ENCODE measurements at regions not wholly inside any gene's neighbourhood (a gene's known extent, or its start where the extent isn't known, plus 50 kb on each side); places are given as distances from the start of the nearest gene placed in this dataset.

DNA sequence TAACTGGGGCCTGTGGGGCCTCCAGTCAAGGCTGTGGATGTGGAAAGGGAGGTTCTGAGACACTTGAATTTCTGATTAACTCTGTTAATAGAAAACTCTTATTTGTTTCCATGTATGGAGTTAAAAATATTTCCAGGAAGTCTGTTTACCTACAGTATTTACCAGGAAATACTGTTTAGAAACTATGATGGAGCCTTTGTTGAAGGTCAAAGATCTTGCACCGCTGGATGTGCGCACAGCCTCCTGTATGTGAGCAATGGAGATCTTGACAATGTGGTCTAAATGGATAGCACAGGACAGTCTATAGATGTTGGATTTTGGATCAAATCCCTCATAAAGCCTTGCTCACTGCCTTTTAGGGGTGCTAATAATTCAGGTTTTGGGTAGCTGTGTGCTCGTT is 268.4 kb downstream of the DLEU7 start:
- Mint-ChIP-seq H3K36me3 (ENCODE audit: insufficient read depth, unreplicated experiment) (no peaks in the 10 kb centered on the region), H3K4me1 (ENCODE audit: insufficient read depth, unreplicated experiment) (no peaks in the 10 kb centered on the region), H3K27me3 (ENCODE audit: insufficient read depth, unreplicated experiment) (no peaks in the 10 kb centered on the region), H3K27ac (ENCODE audit: low read depth, unreplicated experiment) (no peak overlapping the region), H3K9me3 (ENCODE audit: unreplicated experiment) (no peaks in the 10 kb centered on the region), H3K4me3 (ENCODE audit: unreplicated experiment) (no peak overlapping the region)
- BruUV-seq (replicated peaks) = no TSS peak
- ChIA-PET CTCF (no interaction called here), POLR2A (no interaction called here)
- DNase-seq (ENCODE audit: unreplicated experiment) = no peak
- intact Hi-C loops (cut with micrococcal nuclease) = no loop called here
- TF ChIP-seq, protein P1, sequence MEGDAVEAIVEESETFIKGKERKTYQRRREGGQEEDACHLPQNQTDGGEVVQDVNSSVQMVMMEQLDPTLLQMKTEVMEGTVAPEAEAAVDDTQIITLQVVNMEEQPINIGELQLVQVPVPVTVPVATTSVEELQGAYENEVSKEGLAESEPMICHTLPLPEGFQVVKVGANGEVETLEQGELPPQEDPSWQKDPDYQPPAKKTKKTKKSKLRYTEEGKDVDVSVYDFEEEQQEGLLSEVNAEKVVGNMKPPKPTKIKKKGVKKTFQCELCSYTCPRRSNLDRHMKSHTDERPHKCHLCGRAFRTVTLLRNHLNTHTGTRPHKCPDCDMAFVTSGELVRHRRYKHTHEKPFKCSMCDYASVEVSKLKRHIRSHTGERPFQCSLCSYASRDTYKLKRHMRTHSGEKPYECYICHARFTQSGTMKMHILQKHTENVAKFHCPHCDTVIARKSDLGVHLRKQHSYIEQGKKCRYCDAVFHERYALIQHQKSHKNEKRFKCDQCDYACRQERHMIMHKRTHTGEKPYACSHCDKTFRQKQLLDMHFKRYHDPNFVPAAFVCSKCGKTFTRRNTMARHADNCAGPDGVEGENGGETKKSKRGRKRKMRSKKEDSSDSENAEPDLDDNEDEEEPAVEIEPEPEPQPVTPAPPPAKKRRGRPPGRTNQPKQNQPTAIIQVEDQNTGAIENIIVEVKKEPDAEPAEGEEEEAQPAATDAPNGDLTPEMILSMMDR (IDR thresholded peaks at IDR 0.05; ENCODE audit: unreplicated experiment) = no peak

DNA sequence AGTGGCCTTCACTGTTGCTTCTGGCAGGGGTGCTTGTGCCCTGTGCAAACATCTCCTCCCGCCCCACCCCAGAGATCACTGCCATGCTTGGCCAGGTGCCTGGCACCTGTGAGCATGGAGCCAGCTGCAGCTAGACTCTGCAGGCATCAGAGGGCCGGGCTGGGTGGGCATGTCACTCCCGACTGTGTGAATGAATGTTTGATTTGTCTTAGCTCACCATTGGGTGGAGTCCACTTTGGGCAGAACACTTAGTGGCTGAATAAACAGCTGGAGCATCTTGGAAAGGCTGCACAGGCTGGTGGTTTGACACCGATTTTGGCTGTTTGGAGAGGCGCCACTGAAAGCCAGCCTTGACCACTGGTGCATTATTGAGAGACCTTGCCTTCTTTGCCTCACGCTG is 267.3 kb downstream of the DLEU7 start:
- Mint-ChIP-seq H3K27ac (ENCODE audit: low read depth, unreplicated experiment) (no peak overlapping the region), H3K36me3 (ENCODE audit: insufficient read depth, unreplicated experiment) (no peaks in the 10 kb centered on the region), H3K4me1 (ENCODE audit: insufficient read depth, unreplicated experiment) (no peaks in the 10 kb centered on the region), H3K4me3 (ENCODE audit: unreplicated experiment) (no peak overlapping the region), H3K27me3 (ENCODE audit: insufficient read depth, unreplicated experiment) (no peaks in the 10 kb centered on the region), H3K9me3 (ENCODE audit: unreplicated experiment) (no peaks in the 10 kb centered on the region)
- DNase-seq (ENCODE audit: unreplicated experiment) = no peak
- ChIA-PET POLR2A (interaction anchor here (0.7 kb wide), 1 partner anchor 210 kb away, joined by 3 read pairs; no protein-coding TSS in a partner anchor), CTCF (interaction anchor here (0.6 kb wide), 1 partner anchor 8 kb away, joined by 4 read pairs; no protein-coding TSS in a partner anchor)
- BruUV-seq (replicated peaks) = no TSS peak
- intact Hi-C loops (cut with micrococcal nuclease) = no loop called here
- TF ChIP-seq, protein P1 (IDR thresholded peaks at IDR 0.05; ENCODE audit: unreplicated experiment) = no peak

DNA sequence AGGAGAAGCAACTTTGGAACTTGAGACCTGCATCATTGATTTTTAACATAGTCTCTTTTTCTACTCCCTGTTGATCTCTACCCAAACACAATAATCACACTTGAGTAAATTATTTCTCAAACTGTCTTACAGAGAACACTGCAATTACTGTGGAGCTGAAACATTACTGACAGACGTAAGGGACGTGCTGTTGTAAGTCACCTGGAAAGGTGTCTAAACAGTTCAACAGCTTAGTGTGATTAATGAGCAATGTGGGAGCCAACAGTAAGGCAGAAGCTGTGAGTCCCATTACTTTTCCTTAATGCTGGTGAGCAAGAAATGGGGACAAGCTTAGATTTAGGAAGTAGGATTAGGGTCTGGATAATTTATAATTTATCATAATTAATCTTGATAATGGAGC is 265.7 kb downstream of the DLEU7 start:
- Mint-ChIP-seq H3K4me1 (ENCODE audit: insufficient read depth, unreplicated experiment) (no peaks in the 10 kb centered on the region), H3K27me3 (ENCODE audit: insufficient read depth, unreplicated experiment) (no peaks in the 10 kb centered on the region), H3K36me3 (ENCODE audit: insufficient read depth, unreplicated experiment) (no peaks in the 10 kb centered on the region), H3K4me3 (ENCODE audit: unreplicated experiment) (no peak overlapping the region), H3K9me3 (ENCODE audit: unreplicated experiment) (no peaks in the 10 kb centered on the region), H3K27ac (ENCODE audit: low read depth, unreplicated experiment) (no peak overlapping the region)
- BruUV-seq (replicated peaks) = no TSS peak
- ChIA-PET POLR2A (no interaction called here), CTCF (interaction anchor here (0.7 kb wide), 1 partner anchor 818 kb away, joined by 3 read pairs; no protein-coding TSS in a partner anchor)
- TF ChIP-seq, protein P1 (IDR thresholded peaks at IDR 0.05; ENCODE audit: unreplicated experiment) = no peak
- no peak for DNase-seq (ENCODE audit: unreplicated experiment)
- intact Hi-C loops (cut with micrococcal nuclease) = no loop called here

DNA sequence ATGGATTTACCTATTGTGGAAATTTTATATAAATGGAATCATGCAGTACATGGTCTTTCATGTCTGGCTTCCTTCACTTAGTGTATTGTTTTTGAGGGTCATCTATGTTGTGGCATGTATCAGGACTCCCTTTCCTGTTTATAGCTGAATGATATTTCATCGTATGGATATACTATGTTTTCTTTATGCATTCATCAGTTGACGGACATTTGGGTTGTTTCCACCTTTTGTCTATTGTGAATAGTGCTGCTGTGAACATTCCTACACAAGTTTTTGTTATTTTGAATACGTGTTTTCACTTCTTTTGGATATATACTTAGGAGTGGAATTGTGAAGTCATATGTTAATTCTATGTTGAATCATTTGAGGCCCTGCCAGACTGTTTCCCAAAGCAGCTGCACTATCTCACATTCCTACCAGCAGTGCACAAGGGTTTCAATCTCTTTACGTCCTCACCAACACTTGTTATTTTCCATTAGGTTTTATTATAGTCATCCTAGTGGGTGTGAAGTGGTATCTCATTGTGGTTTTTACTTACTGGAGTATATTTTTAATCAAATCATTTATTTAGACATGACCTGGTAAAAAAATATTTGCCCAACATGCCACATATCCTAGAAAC is 262.7 kb downstream of the DLEU7 start:
- POLR2A ChIA-PET = no interaction called here
- no peak overlapping the region for H3K27ac Mint-ChIP-seq (ENCODE audit: low read depth, unreplicated experiment)
- no TSS peak for BruUV-seq (replicated peaks)

More for the DNA sequence above, 262.7 kb downstream of the DLEU7 start:
- no peak for DNase-seq (ENCODE audit: unreplicated experiment)
- intact Hi-C loops (cut with micrococcal nuclease) = no loop called here
- Mint-ChIP-seq H3K4me3 (ENCODE audit: unreplicated experiment) (no peak overlapping the region), H3K27me3 (ENCODE audit: insufficient read depth, unreplicated experiment) (no peaks in the 10 kb centered on the region), H3K9me3 (ENCODE audit: unreplicated experiment) (no peaks in the 10 kb centered on the region), H3K4me1 (ENCODE audit: insufficient read depth, unreplicated experiment) (no peaks in the 10 kb centered on the region), H3K36me3 (ENCODE audit: insufficient read depth, unreplicated experiment) (no peaks in the 10 kb centered on the region)
- CTCF ChIA-PET = no interaction called here
- TF ChIP-seq, protein P1 (IDR thresholded peaks at IDR 0.05; ENCODE audit: unreplicated experiment) = no peak
